ENCODE measurements at regions not wholly inside any gene's neighbourhood (a gene's known extent, or its start where the extent isn't known, plus 50 kb on each side); places are given as distances from the start of the nearest gene placed in this dataset.

- ChIA-PET POLR2A (no interaction called here), CTCF (no interaction called here)
- H3K27me3 ChIP-seq (ENCODE audit: control insufficient read depth, insufficient read depth, low read length), result peaks cover 2% of the 10 kb centered on the region
- no peak overlapping the region for H3K27ac ChIP-seq (ENCODE audit: low read depth, low read length)
- no peak for TF ChIP-seq CTCF (IDR thresholded peaks at IDR 0.05; ENCODE audit: low read depth, low read length)
- H3K9me3 ChIP-seq (ENCODE audit: control insufficient read depth, insufficient read depth, low read length), result no peaks in the 10 kb centered on the region
- no peak overlapping the region for H3K4me3 ChIP-seq (ENCODE audit: low read depth, low read length)
- no peak for DNase-seq (ENCODE audit: low read depth, low spot score)
These were observed 410.2 kb upstream of the CFAP20DC start for GRCh38 chr3:59460068-59460467.

GRCh38 chr3:59456852-59457485 is 407.1 kb upstream of the CFAP20DC start:
- ChIA-PET POLR2A (no interaction called here), CTCF (no interaction called here)
- no peak overlapping the region for H3K27ac ChIP-seq (ENCODE audit: low read depth, low read length)
- no peak overlapping the region for H3K4me3 ChIP-seq (ENCODE audit: low read depth, low read length)
- DNase-seq (ENCODE audit: low read depth, low spot score), result no peak
- H3K9me3 ChIP-seq (ENCODE audit: control insufficient read depth, insufficient read depth, low read length), result no peaks in the 10 kb centered on the region
- TF ChIP-seq CTCF (IDR thresholded peaks at IDR 0.05; ENCODE audit: low read depth, low read length), result no peak
- H3K27me3 ChIP-seq (ENCODE audit: control insufficient read depth, insufficient read depth, low read length), result peaks cover 2% of the 10 kb centered on the region

GRCh38 chr3:59451800-59452746 is 402.2 kb upstream of the CFAP20DC start:
- no peak for TF ChIP-seq CTCF (IDR thresholded peaks at IDR 0.05; ENCODE audit: low read depth, low read length)
- no peak for DNase-seq (ENCODE audit: low read depth, low spot score)
- Histone ChIP-seq H3K27ac (ENCODE audit: low read depth, low read length) (no peak overlapping the region), H3K4me3 (ENCODE audit: low read depth, low read length) (no peak overlapping the region), H3K27me3 (ENCODE audit: control insufficient read depth, insufficient read depth, low read length) (no peaks in the 10 kb centered on the region), H3K9me3 (ENCODE audit: control insufficient read depth, insufficient read depth, low read length) (no peaks in the 10 kb centered on the region)
- ChIA-PET CTCF (no interaction called here), POLR2A (no interaction called here)

GRCh38 chr3:59450946-59451763 is 401.3 kb upstream of the CFAP20DC start:
- no peak for DNase-seq (ENCODE audit: low read depth, low spot score)
- H3K9me3 ChIP-seq (ENCODE audit: control insufficient read depth, insufficient read depth, low read length), result no peaks in the 10 kb centered on the region
- no peaks in the 10 kb centered on the region for H3K27me3 ChIP-seq (ENCODE audit: control insufficient read depth, insufficient read depth, low read length)
- CTCF ChIA-PET, result no interaction called here
- POLR2A ChIA-PET, result no interaction called here
- no peak overlapping the region for H3K4me3 ChIP-seq (ENCODE audit: low read depth, low read length)
- H3K27ac ChIP-seq (ENCODE audit: low read depth, low read length), result no peak overlapping the region
- no peak for TF ChIP-seq CTCF (IDR thresholded peaks at IDR 0.05; ENCODE audit: low read depth, low read length)
